Caki2 (cell line): ENCODE measurements at regions not wholly inside any gene's neighbourhood (a gene's known extent, or its start where the extent isn't known, plus 50 kb on each side); places are given as distances from the start of the nearest gene placed in this dataset.

ENCODE experiments used
- DNase-seq: peaks from one replicate; pipeline ENCODE4 v3.0.0-alpha.2; 2015; ENCODE audit warnings: low read depth
- in situ Hi-C: cut with HindIII; loops from 2 replicates; pipeline ENCODE4 v1.10.0; 2016; ENCODE audit warnings: low sequenced_read_pairs, low pct_unique_long_range_greater_than_20kb, mixed read lengths

- in situ Hi-C loops: no loop called here
- DNase-seq: no peak
Observed at GRCh38 chr2:501130-501529, 176.1 kb downstream of the TMEM18 start.

GRCh38 chr2:499726-500125, 177.5 kb downstream of the TMEM18 start:
- in situ Hi-C loops: no loop called here
- DNase-seq: no peak

- in situ Hi-C loops: no loop called here
- DNase-seq: no peak
Observed at GRCh38 chr2:498493-499178, 178.6 kb downstream of the TMEM18 start.

GRCh38 chr2:497770-498492, 179.3 kb downstream of the TMEM18 start:
- in situ Hi-C loops: no loop called here
- DNase-seq: no peak

GRCh38 chr2:496729-497128, 180.5 kb downstream of the TMEM18 start:
- in situ Hi-C loops: no loop called here
- no peak for DNase-seq

- DNase-seq: no peak
- in situ Hi-C loops: no loop called here
Observed at GRCh38 chr2:495745-496275, 181.4 kb downstream of the TMEM18 start.

GRCh38 chr2:494853-495252, 182.4 kb downstream of the TMEM18 start:
- DNase-seq: no peak
- in situ Hi-C loops: no loop called here

GRCh38 chr2:493228-493627, 184.0 kb downstream of the TMEM18 start:
- in situ Hi-C loops: no loop called here
- DNase-seq: no peak

- no peak for DNase-seq
- in situ Hi-C loops: no loop called here
Observed at GRCh38 chr2:492178-492577, 185.0 kb downstream of the TMEM18 start.

- no peak for DNase-seq
- in situ Hi-C loops: no loop called here
Observed at GRCh38 chr2:489838-490237, 187.4 kb downstream of the TMEM18 start.

GRCh38 chr2:489084-489483, 188.1 kb downstream of the TMEM18 start:
- DNase-seq: no peak
- in situ Hi-C loops: no loop called here

- in situ Hi-C loops: no loop called here
- DNase-seq: no peak
Observed at GRCh38 chr2:487186-488079, 189.8 kb downstream of the TMEM18 start.

GRCh38 chr2:486371-486770, 190.8 kb downstream of the TMEM18 start:
- in situ Hi-C loops: no loop called here

GRCh38 chr2:481388-481787, 193.5 kb upstream of the ALKAL2 start:
- DNase-seq: no peak
- in situ Hi-C loops: no loop called here

More at GRCh38 chr2:486371-486770, 190.8 kb downstream of the TMEM18 start:
- DNase-seq: no peak

GRCh38 chr2:479490-480176, 191.7 kb upstream of the ALKAL2 start:
- in situ Hi-C loops: no loop called here
- DNase-seq: peak; percentile 45

GRCh38 chr2:479031-479430, 191.1 kb upstream of the ALKAL2 start:
- no peak for DNase-seq
- in situ Hi-C loops: no loop called here

GRCh38 chr2:471560-471959, 183.7 kb upstream of the ALKAL2 start:
- no peak for DNase-seq
- in situ Hi-C loops: no loop called here

GRCh38 chr2:469514-469913, 181.6 kb upstream of the ALKAL2 start:
- no peak for DNase-seq
- in situ Hi-C loops: no loop called here
